Activated naive CD4-positive, alpha-beta T cell treated with anti-CD3 and anti-CD28 coated beads for 36 hours (primary cell): ENCODE measurements at regions not wholly inside any gene's neighbourhood (a gene's known extent, or its start where the extent isn't known, plus 50 kb on each side); places are given as distances from the start of the nearest gene placed in this dataset.

ENCODE experiments used
- CTCF ChIA-PET: fragments of 350-600 bp; sonication (Branson Sonifier 250); formaldehyde crosslinking; loops from one replicate; lab custom pipeline; 2021; ENCODE audit warnings: antibody characterized with exemption; lab: Charles Lee
- DNase-seq: peaks from one replicate; pipeline ENCODE4 v3.0.0-alpha.2; 2020
- H3K27ac Mint-ChIP-seq: one replicate; pipeline ENCODE4 v1.8.0; 2021; ENCODE audit warnings: mild to moderate bottlenecking, mixed read lengths
- H3K27me3 Mint-ChIP-seq: one replicate; pipeline ENCODE4 v1.8.0; 2021; ENCODE audit warnings: low read depth, mixed read lengths
- H3K36me3 Mint-ChIP-seq: one replicate; pipeline ENCODE4 v1.8.0; 2021; ENCODE audit warnings: low read depth, mixed read lengths
- H3K4me1 Mint-ChIP-seq: one replicate; pipeline ENCODE4 v1.8.0; 2021; ENCODE audit warnings: low read depth, mixed read lengths
- H3K4me3 Mint-ChIP-seq: one replicate; pipeline ENCODE4 v1.8.0; 2021; ENCODE audit warnings: mild to moderate bottlenecking, moderate library complexity, mixed read lengths
- H3K9me3 Mint-ChIP-seq: one replicate; pipeline ENCODE4 v1.8.0; 2021; ENCODE audit warnings: mixed read lengths
- intact Hi-C: fragments of 100-400 bp; cut with micrococcal nuclease; formaldehyde crosslinking; loops from one replicate; pipeline ENCODE4 v1.15.1; 2023

DNA sequence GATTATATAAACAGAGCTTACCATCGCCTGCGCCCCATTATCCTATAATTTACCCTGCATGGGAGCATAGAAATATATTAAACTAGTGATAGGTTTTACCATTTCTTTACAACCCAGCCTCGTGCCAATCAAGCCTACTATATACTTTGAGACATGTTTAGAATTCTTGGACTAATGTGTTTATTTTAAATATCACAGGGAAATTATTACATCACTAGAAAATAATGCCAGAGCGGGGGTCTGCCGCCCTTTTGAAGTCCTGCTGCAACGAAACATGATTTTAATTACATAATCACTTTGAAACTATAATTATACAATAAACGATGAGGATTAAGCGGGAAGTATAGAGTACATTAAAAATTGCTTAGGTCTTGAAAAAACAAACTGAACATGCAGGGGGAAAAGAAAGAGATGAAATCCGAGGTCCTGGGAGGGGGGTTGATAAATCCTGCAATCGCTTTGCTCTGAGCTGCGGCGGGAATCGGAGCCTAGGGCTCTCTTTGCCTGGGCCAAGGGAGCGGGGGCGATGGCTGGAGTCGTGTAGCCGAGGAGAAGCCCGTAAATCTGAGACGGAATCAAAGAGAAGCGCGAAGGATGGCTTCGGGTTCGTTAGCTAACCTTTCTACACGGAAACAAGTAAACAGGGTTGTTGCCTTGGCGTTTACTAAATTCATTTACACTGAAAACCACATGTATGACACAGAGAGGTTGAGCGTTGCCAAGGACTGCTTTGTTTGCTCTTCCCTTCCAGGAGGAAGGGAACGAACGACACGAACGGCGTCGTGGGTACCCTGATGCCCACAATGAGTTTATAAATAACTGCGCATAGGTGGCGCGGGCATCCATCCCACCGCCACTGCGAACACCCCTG is 127.6 kb downstream of the TMEM174 start:
- peaks cover 22% of the 10 kb centered on the region for H3K4me1 Mint-ChIP-seq
- peaks cover 89% of the 10 kb centered on the region for H3K27me3 Mint-ChIP-seq
- DNase-seq, result no peak
- no peaks in the 10 kb centered on the region for H3K36me3 Mint-ChIP-seq
- H3K27ac Mint-ChIP-seq, result no peak overlapping the region
- H3K9me3 Mint-ChIP-seq, result no peaks in the 10 kb centered on the region
- CTCF ChIA-PET, result no interaction called here
- H3K4me3 Mint-ChIP-seq, result no peak overlapping the region
- intact Hi-C loops, result loop anchor here (1.0 to 5.0 kb wide), 3 partner anchors 68 to 150 kb away; no protein-coding TSS in a partner anchor

DNA sequence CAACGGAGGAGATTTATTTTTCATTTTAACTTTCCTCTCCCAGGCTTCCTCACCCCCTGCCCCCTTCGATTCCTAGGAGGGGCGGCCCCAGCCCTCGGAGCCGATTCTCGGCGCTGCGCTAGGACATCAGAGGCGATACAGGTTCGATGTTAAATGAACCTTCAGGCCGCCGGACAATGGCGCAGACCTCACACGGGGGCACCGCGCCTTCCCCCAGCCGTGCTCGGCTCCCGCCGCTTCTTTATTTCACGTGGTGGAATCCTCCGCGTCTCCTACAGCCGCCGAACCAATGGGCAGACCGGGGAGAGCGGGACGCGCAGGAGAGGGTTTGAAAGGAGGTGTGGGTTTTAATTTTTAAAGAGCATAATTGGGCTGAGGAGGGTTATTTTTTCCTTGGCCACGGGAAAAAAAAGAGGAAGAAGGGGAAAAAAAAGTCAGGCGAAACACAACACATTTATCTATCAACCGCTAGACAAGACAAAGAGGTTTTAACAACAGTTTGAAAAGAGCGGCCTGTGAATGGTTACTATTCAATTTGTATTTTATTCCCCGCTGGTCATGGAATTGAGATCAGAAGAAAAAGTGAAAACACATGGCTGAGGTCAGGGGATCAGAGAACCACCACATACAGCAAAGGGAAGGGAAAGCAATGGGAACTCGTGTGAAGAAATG is 126.8 kb downstream of the TMEM174 start:
- no peak for DNase-seq
- Mint-ChIP-seq H3K4me1 (peaks cover 22% of the 10 kb centered on the region), H3K27me3 (peaks cover 89% of the 10 kb centered on the region), H3K9me3 (no peaks in the 10 kb centered on the region), H3K4me3 (no peak overlapping the region), H3K27ac (no peak overlapping the region), H3K36me3 (no peaks in the 10 kb centered on the region)
- intact Hi-C loops, result loop anchor here (1.0 to 5.0 kb wide), 5 partner anchors 68 to 342 kb away; partner anchors contain the start of gene FCHO2
- CTCF ChIA-PET, result no interaction called here

- DNase-seq, result no peak
- Mint-ChIP-seq H3K27me3 (peaks cover 87% of the 10 kb centered on the region), H3K36me3 (no peaks in the 10 kb centered on the region), H3K27ac (no peak overlapping the region), H3K4me1 (peaks cover 22% of the 10 kb centered on the region), H3K9me3 (no peaks in the 10 kb centered on the region), H3K4me3 (no peak overlapping the region)
- intact Hi-C loops, result loop anchor here (5.0 kb wide), 2 partner anchors 217 to 342 kb away; partner anchors contain the start of gene FCHO2
- CTCF ChIA-PET, result no interaction called here
Observed at GRCh38 chr5:73298772-73299630, 126.0 kb downstream of the TMEM174 start.

DNA sequence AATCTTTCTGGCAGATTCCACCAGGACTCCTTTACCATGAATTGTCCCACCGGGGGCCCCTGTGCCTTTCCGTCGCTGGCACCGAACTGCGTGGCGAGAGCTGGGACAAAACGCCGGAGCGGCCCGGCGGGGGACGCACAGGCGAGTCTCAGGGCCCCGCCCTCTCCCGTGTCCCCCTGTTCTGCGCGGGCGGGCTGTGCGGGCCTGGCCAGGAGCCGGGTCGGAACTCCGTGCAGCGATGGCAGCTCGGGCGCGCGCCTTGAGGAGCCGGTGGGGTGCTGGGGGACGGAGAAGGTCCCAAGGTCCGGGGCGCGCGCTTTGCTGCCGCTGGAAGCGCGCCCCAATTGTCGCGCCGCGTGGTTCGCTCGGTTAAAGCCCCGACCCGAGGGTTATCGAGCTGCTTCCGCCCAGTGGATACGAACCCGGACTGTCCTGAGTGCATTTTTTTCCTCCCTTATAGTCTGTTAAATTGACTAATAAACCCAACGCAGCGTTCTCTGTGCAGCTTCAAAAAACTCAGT is 125.3 kb downstream of the TMEM174 start:
- no peaks in the 10 kb centered on the region for H3K9me3 Mint-ChIP-seq
- intact Hi-C loops, result loop anchor here (5.0 kb wide), 2 partner anchors 216 to 341 kb away; partner anchors contain the start of gene FCHO2
- H3K36me3 Mint-ChIP-seq, result no peaks in the 10 kb centered on the region
- no peak overlapping the region for H3K27ac Mint-ChIP-seq
- H3K4me3 Mint-ChIP-seq, result no peak overlapping the region
- peaks cover 22% of the 10 kb centered on the region for H3K4me1 Mint-ChIP-seq
- no peak for DNase-seq
- CTCF ChIA-PET, result interaction anchor here (0.6 to 0.8 kb wide), 2 partner anchors 82 to 86 kb away, joined by 3 read pairs; no protein-coding TSS in a partner anchor
- H3K27me3 Mint-ChIP-seq, result peaks cover 86% of the 10 kb centered on the region

GRCh38 chr5:73297430-73297829 is 124.4 kb downstream of the TMEM174 start:
- intact Hi-C loops, result loop anchor here (5.0 kb wide), 2 partner anchors 215 to 340 kb away; partner anchors contain the start of gene FCHO2
- peaks cover 19% of the 10 kb centered on the region for H3K4me1 Mint-ChIP-seq
- CTCF ChIA-PET, result interaction anchor here (0.6 kb wide), 2 partner anchors 63 to 85 kb away, joined by 3 to 4 read pairs; no protein-coding TSS in a partner anchor
- peaks cover 85% of the 10 kb centered on the region for H3K27me3 Mint-ChIP-seq
- no peak overlapping the region for H3K4me3 Mint-ChIP-seq
- no peak for DNase-seq
- H3K9me3 Mint-ChIP-seq, result no peaks in the 10 kb centered on the region
- H3K27ac Mint-ChIP-seq, result no peak overlapping the region
- H3K36me3 Mint-ChIP-seq, result no peaks in the 10 kb centered on the region

GRCh38 chr5:73296772-73297171 is 123.8 kb downstream of the TMEM174 start:
- H3K4me3 Mint-ChIP-seq, result no peak overlapping the region

GRCh38 chr5:73295921-73296320 is 122.9 kb downstream of the TMEM174 start:
- H3K9me3 Mint-ChIP-seq, result no peaks in the 10 kb centered on the region
- H3K27me3 Mint-ChIP-seq, result peaks cover 77% of the 10 kb centered on the region
- H3K27ac Mint-ChIP-seq, result no peak overlapping the region
- DNase-seq, result no peak
- H3K36me3 Mint-ChIP-seq, result no peaks in the 10 kb centered on the region
- H3K4me1 Mint-ChIP-seq, result peaks cover 19% of the 10 kb centered on the region
- intact Hi-C loops, result loop anchor here (2.0 to 5.0 kb wide), 3 partner anchors 79 to 339 kb away; partner anchors contain the start of gene FCHO2
- no peak overlapping the region for H3K4me3 Mint-ChIP-seq
- CTCF ChIA-PET, result no interaction called here

More at GRCh38 chr5:73296772-73297171, 123.8 kb downstream of the TMEM174 start:
- CTCF ChIA-PET, result no interaction called here
- no peak for DNase-seq
- Mint-ChIP-seq H3K27ac (no peak overlapping the region), H3K9me3 (no peaks in the 10 kb centered on the region), H3K27me3 (peaks cover 78% of the 10 kb centered on the region), H3K36me3 (no peaks in the 10 kb centered on the region), H3K4me1 (peaks cover 19% of the 10 kb centered on the region)
- intact Hi-C loops, result loop anchor here (5.0 kb wide), 2 partner anchors 214 to 339 kb away; partner anchors contain the start of gene FCHO2

- Mint-ChIP-seq H3K4me1 (peaks cover 15% of the 10 kb centered on the region), H3K27me3 (peaks cover 77% of the 10 kb centered on the region), H3K27ac (no peak overlapping the region), H3K36me3 (no peaks in the 10 kb centered on the region), H3K4me3 (no peak overlapping the region), H3K9me3 (no peaks in the 10 kb centered on the region)
- CTCF ChIA-PET, result interaction anchor here (1.0 to 1.3 kb wide), 3 partner anchors 79 to 150 kb away, joined by 3 to 4 read pairs (median 3); no protein-coding TSS in a partner anchor
- intact Hi-C loops, result loop anchor here (2.0 to 5.0 kb wide), 3 partner anchors 79 to 338 kb away; partner anchors contain the start of gene FCHO2
- no peak for DNase-seq
Observed at GRCh38 chr5:73295447-73295846, 122.5 kb downstream of the TMEM174 start.

DNA sequence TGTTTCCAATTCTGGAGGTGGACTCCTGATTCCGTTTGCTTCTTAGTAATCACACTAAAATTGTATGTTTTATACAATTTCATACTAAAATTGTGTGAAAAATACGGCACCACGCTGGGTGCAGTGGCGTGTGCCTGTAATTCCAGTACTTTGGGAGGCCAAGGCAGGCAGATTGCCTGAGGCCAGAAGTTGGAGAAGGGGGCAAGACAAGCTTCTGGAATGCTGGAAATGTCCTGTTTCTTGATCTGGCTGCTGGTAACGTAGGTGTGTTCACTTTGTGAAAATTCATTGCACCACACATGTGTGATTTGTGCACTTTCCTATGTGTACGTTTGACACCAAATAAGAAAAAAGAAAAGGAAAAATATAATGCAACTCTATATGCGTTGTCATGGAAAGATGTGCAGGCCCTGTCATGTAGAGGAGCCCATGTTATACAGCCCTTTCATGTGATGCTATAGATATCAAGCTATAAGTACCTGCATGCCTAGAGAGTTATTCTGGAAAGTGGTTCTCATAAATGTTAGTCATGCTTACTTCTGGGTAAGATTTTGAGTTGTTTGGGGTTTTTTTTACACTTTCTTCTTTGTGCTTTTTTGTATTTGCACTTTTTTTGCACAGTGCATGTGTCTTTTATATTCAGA is 119.9 kb downstream of the TMEM174 start:
- Mint-ChIP-seq H3K9me3 (no peaks in the 10 kb centered on the region), H3K4me1 (no peaks in the 10 kb centered on the region), H3K27me3 (peaks cover 70% of the 10 kb centered on the region), H3K27ac (no peak overlapping the region), H3K36me3 (no peaks in the 10 kb centered on the region), H3K4me3 (no peak overlapping the region)
- intact Hi-C loops, result no loop called here
- DNase-seq, result no peak
- CTCF ChIA-PET, result interaction anchor here (0.9 kb wide), 1 partner anchor 9 kb away, joined by 3 read pairs; no protein-coding TSS in a partner anchor

DNA sequence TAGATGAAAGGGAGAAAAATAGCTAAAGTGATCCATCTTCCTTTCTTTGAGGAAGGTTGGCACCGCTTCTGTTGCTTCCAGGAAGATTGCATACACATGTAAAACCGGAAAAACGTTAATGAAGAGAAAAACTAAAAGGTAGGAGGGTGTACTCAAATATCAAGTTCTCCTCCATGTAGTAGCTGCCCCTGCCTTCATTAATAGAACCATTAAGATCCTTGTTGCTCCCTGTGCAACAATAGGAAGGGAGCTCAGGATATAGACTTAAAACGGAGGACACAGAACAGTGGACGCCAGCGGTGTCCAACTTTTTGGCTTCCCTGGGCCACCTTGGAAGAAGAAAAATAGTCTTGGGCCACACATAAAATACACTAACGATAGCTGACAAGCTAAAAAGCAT is 118.9 kb downstream of the TMEM174 start:
- H3K9me3 Mint-ChIP-seq, result peaks cover 4% of the 10 kb centered on the region
- H3K4me1 Mint-ChIP-seq, result no peaks in the 10 kb centered on the region
- H3K27ac Mint-ChIP-seq, result no peak overlapping the region
- H3K27me3 Mint-ChIP-seq, result peaks cover 59% of the 10 kb centered on the region
- intact Hi-C loops, result no loop called here
- CTCF ChIA-PET, result interaction anchor here (0.9 to 1.1 kb wide), 2 partner anchors 10 to 12 kb away, joined by 3 to 4 read pairs; no protein-coding TSS in a partner anchor
- no peaks in the 10 kb centered on the region for H3K36me3 Mint-ChIP-seq
- no peak overlapping the region for H3K4me3 Mint-ChIP-seq
- DNase-seq, result no peak

- peaks cover 4% of the 10 kb centered on the region for H3K9me3 Mint-ChIP-seq
- no peak overlapping the region for H3K27ac Mint-ChIP-seq
- H3K4me1 Mint-ChIP-seq, result no peaks in the 10 kb centered on the region
- DNase-seq, result no peak
- H3K27me3 Mint-ChIP-seq, result peaks cover 48% of the 10 kb centered on the region
- intact Hi-C loops, result no loop called here
- CTCF ChIA-PET, result no interaction called here
- H3K36me3 Mint-ChIP-seq, result no peaks in the 10 kb centered on the region
- H3K4me3 Mint-ChIP-seq, result no peak overlapping the region
Observed at GRCh38 chr5:73290242-73290641, 117.2 kb downstream of the TMEM174 start.
